Spleen (tissue), 11 donors: ENCODE measurements at regions not wholly inside any gene's neighbourhood (a gene's known extent, or its start where the extent isn't known, plus 50 kb on each side); places are given as distances from the start of the nearest gene placed in this dataset.

Experiments used
- DNase-seq: peaks from one replicate; pipeline ENCODE4 v3.0.0-alpha.2; 2020
- H3K27ac ChIP-seq, 8 donors: fragments of 200-600 bp; sonication (generic) in 7 of 8; 1 replicate in 4 of 8; 2 replicates in 4 of 8; pipeline versions ENCODE4 v1.5.0 to v1.8.0; 2016 to 2021; ENCODE audit warnings: inconsistent platforms in 4 of 8, mild to moderate bottlenecking in 4 of 8, moderate library complexity in 1 of 8
- H3K27me3 ChIP-seq, 7 donors: fragments of 200-600 bp; sonication (generic) in 6 of 7; replicated peaks in 1 of 7; 1 replicate in 4 of 7; 2 replicates in 3 of 7; pipeline versions ENCODE4 v1.5.0 to v1.8.0; 2016 to 2021; ENCODE audit warnings: inconsistent platforms in 3 of 7, mild to moderate bottlenecking in 1 of 7
- H3K36me3 ChIP-seq, 6 donors: fragments of 200-600 bp; sonication (generic) in 5 of 6; 1 replicate in 4 of 6; 2 replicates in 2 of 6; pipeline versions ENCODE4 v1.5.0 to v1.8.0; 2016 to 2021; ENCODE audit warnings: inconsistent platforms in 2 of 6
- H3K4me1 ChIP-seq, 6 donors: fragments of 200-600 bp; sonication (generic) in 5 of 6; 1 replicate in 3 of 6; 2 replicates in 3 of 6; pipeline versions ENCODE4 v1.5.0 to v1.8.0; 2016 to 2021; ENCODE audit warnings: inconsistent platforms in 3 of 6
- H3K4me3 ChIP-seq, 8 donors: fragments of 200-600 bp; sonication (generic) in 7 of 8; 1 replicate in 4 of 8; 2 replicates in 4 of 8; pipeline versions ENCODE4 v1.5.0 to v1.8.0; 2016 to 2021; ENCODE audit warnings: inconsistent platforms in 4 of 8, mild to moderate bottlenecking in 4 of 8, moderate library complexity in 2 of 8
- H3K9me3 ChIP-seq, 8 donors: fragments of 200-600 bp; sonication (generic) in 7 of 8; 1 replicate in 4 of 8; 2 replicates in 4 of 8; pipeline versions ENCODE4 v1.5.0 to v1.8.0; 2016 to 2021; ENCODE audit warnings: inconsistent platforms in 4 of 8
- POLR2A ChIP-seq, 3 donors: fragments of 450-650 bp; IDR thresholded peaks; one replicate each; pipeline ENCODE4 v1.5.1; 2017; ENCODE audit warnings: antibody characterized with exemption in 3 of 3, mild to moderate bottlenecking in 1 of 3
- POLR2AphosphoS5 ChIP-seq, 3 donors: sonication (generic); formaldehyde crosslinking; IDR thresholded peaks; one replicate each; pipeline ENCODE4 v1.5.1; 2017; ENCODE audit warnings: antibody characterized with exemption in 3 of 3
- WGBS, 5 donors: extraction: QIAGEN DNeasy Blood & Tissue Kit in 3 of 5; methylation state at CpG; one replicate each; pipeline versions ENCODE4 v1.1.5 to v1.1.7; 2013 to 2018; 5-methylcytosine and 5-hydroxymethylcytosine counted together
- intact Hi-C: fragments of 100-400 bp; cut with DNase I; formaldehyde crosslinking; loops from one replicate; pipeline ENCODE4 v1.15.0; 2023; ENCODE audit warnings: low total_unique reads
- TF ChIP-seq, protein P1 (sequence below), 11 experiments: fragments of 200-600 bp in 7 of 11; fragments of 450-650 bp in 4 of 11; sonication (generic) in 4 of 11; IDR thresholded peaks in 8 of 11; conservative IDR thresholded peaks in 3 of 11; 1 replicate in 7 of 11; 2 replicates in 4 of 11; pipeline versions ENCODE4 v1.4.0 to v1.8.0; 2016 to 2021; ENCODE audit warnings: antibody characterized with exemption in 11 of 11, inconsistent platforms in 4 of 11, mild to moderate bottlenecking in 1 of 11
- donor health status: healthy with polysubstance abuse.
- donor health status: DM: no; HTN: no; CAD: no; lungs with moderate emphysema.
- donor health status: DM: no; HTN: no; CAD: no.
- donor health status: Bipolar disorder and iron deficiency.
- donor health status: healthy.
- donor health status: DM: no; HTN: no; CAD: no.
- donor health status: DM: yes; HTN: yes; CAD: no.

DNA sequence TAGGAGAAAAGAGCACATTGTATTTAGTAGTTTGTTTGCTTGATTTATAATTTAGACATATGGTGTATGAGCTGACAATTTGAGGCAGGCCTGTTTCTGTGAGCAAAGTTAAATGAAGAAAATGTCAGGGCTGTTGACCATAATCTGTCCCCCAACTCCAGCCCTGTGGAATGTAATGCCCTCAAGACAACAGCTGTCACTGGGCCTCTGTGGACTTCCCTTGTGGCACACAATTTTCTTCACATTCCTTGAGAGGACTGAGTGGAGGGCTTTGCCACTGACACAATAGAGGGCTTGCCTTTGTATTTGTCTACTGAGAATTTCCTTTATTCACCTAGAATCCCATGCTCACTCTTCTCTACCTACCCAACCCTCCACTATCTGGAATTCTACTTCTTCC, 141.2 kb upstream of the CD180 start:
- no peaks in the 10 kb centered on the region for H3K27me3 ChIP-seq
- peaks cover 0 to 3% (median 0%) of the 10 kb centered on the region in 8 donors for H3K9me3 ChIP-seq
- no peak overlapping the region for H3K4me3 ChIP-seq
- no peak overlapping the region for H3K27ac ChIP-seq
- DNase-seq, result no peak
- TF ChIP-seq POLR2AphosphoS5 (IDR thresholded peaks at IDR 0.05) (no peak), POLR2A (IDR thresholded peaks at IDR 0.05) (no peak)
- TF ChIP-seq, protein P1, sequence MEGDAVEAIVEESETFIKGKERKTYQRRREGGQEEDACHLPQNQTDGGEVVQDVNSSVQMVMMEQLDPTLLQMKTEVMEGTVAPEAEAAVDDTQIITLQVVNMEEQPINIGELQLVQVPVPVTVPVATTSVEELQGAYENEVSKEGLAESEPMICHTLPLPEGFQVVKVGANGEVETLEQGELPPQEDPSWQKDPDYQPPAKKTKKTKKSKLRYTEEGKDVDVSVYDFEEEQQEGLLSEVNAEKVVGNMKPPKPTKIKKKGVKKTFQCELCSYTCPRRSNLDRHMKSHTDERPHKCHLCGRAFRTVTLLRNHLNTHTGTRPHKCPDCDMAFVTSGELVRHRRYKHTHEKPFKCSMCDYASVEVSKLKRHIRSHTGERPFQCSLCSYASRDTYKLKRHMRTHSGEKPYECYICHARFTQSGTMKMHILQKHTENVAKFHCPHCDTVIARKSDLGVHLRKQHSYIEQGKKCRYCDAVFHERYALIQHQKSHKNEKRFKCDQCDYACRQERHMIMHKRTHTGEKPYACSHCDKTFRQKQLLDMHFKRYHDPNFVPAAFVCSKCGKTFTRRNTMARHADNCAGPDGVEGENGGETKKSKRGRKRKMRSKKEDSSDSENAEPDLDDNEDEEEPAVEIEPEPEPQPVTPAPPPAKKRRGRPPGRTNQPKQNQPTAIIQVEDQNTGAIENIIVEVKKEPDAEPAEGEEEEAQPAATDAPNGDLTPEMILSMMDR (IDR thresholded peaks at IDR 0.05 in 8 of 11, conservative IDR thresholded peaks at IDR 0.05 in 3 of 11), result no peak
- intact Hi-C loops, result no loop called here
- no peaks in the 10 kb centered on the region for H3K36me3 ChIP-seq
- H3K4me1 ChIP-seq, result no peaks in the 10 kb centered on the region

- Histone ChIP-seq H3K27ac (no peak overlapping the region), H3K4me3 (no peak overlapping the region), H3K4me1 (no peaks in the 10 kb centered on the region), H3K9me3 (peaks cover 0 to 16% (median 6%) of the 10 kb centered on the region in 8 donors), H3K27me3 (no peaks in the 10 kb centered on the region), H3K36me3 (no peaks in the 10 kb centered on the region)
- TF ChIP-seq, protein P1 (IDR thresholded peaks at IDR 0.05 in 8 of 11, conservative IDR thresholded peaks at IDR 0.05 in 3 of 11), result no peak
- TF ChIP-seq POLR2A (IDR thresholded peaks at IDR 0.05) (no peak), POLR2AphosphoS5 (IDR thresholded peaks at IDR 0.05) (no peak)
- intact Hi-C loops, result no loop called here
- DNase-seq, result no peak
- WGBS, 5 donors, result 90 to 95% (median 95%) methylated on average over 5 of the region's 5 CpGs
Measured at GRCh38 chr5:67335426-67335825, 138.8 kb upstream of the CD180 start.

GRCh38 chr5:67334373-67334772, 137.8 kb upstream of the CD180 start:
- WGBS, 5 donors, result 64 to 84% (median 81%) methylated on average over 1 of the region's 1 CpG
- H3K4me1 ChIP-seq, result no peaks in the 10 kb centered on the region
- H3K36me3 ChIP-seq, result no peaks in the 10 kb centered on the region
- peaks cover 0 to 19% (median 9%) of the 10 kb centered on the region in 8 donors for H3K9me3 ChIP-seq
- H3K27me3 ChIP-seq, result no peaks in the 10 kb centered on the region
- DNase-seq, result no peak
- H3K4me3 ChIP-seq, result no peak overlapping the region
- intact Hi-C loops, result no loop called here
- TF ChIP-seq, protein P1 (IDR thresholded peaks at IDR 0.05 in 8 of 11, conservative IDR thresholded peaks at IDR 0.05 in 3 of 11), result no peak
- TF ChIP-seq POLR2A (IDR thresholded peaks at IDR 0.05) (no peak), POLR2AphosphoS5 (IDR thresholded peaks at IDR 0.05) (no peak)
- H3K27ac ChIP-seq, result no peak overlapping the region

DNA sequence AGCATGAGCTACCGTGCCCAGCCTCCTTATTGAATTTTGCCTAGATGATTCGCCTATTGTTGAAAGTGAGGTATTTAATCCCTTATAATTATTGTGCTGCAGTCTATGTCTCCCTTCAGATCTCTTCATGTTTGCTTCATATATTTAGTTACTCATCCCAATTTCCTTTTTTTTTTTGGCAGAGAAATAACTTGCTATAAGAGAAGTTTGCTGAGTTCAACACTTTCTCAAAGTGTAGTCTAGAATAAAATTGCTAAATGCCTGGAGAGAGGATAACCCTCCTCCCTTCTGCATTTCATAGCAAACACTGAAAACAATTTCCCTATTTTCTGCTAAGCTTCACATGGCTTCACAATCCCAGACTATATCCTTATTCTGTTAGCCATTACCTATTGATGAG, 136.6 kb upstream of the CD180 start:
- intact Hi-C loops, result no loop called here
- 70 to 100% (median 95%) methylated on average over 2 of the region's 2 CpGs for WGBS, 5 donors
- Histone ChIP-seq H3K4me3 (no peak overlapping the region), H3K27ac (no peak overlapping the region), H3K27me3 (no peaks in the 10 kb centered on the region), H3K36me3 (no peaks in the 10 kb centered on the region), H3K9me3 (peaks cover 0 to 19% (median 9%) of the 10 kb centered on the region in 8 donors), H3K4me1 (no peaks in the 10 kb centered on the region)
- TF ChIP-seq POLR2A (IDR thresholded peaks at IDR 0.05) (no peak), POLR2AphosphoS5 (IDR thresholded peaks at IDR 0.05) (no peak)
- TF ChIP-seq, protein P1 (IDR thresholded peaks at IDR 0.05 in 8 of 11, conservative IDR thresholded peaks at IDR 0.05 in 3 of 11), result no peak
- no peak for DNase-seq
